ENCODE measurements at regions not wholly inside any gene's neighbourhood (a gene's known extent, or its start where the extent isn't known, plus 50 kb on each side); places are given as distances from the start of the nearest gene placed in this dataset.

DNA sequence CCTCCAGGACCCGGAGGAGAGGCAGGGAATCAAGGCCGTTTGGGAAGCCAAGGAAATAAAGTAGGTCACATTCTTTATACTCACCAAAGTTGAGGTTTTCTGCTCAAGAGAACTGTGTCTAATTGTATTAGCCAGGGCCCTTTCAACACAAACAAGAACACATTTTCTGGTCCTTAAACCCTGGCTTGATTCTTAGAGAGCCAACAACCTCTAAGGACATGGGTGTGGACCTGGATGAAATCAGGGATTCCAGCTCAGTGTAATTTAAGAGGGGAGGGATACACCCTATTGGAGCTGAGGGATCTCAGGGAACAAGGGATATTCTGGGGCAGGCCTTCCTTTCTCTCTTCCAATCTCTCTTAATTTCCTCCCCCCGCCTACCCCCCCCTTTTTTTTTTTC is 104.8 kb downstream of the COL6A6 start:
- in situ Hi-C loops (cut with MboI; ENCODE audit: low pct_unique_long_range_greater_than_20kb, low sequenced_read_pairs, unreplicated experiment), result no loop called here
- TF ChIP-seq, protein P1, sequence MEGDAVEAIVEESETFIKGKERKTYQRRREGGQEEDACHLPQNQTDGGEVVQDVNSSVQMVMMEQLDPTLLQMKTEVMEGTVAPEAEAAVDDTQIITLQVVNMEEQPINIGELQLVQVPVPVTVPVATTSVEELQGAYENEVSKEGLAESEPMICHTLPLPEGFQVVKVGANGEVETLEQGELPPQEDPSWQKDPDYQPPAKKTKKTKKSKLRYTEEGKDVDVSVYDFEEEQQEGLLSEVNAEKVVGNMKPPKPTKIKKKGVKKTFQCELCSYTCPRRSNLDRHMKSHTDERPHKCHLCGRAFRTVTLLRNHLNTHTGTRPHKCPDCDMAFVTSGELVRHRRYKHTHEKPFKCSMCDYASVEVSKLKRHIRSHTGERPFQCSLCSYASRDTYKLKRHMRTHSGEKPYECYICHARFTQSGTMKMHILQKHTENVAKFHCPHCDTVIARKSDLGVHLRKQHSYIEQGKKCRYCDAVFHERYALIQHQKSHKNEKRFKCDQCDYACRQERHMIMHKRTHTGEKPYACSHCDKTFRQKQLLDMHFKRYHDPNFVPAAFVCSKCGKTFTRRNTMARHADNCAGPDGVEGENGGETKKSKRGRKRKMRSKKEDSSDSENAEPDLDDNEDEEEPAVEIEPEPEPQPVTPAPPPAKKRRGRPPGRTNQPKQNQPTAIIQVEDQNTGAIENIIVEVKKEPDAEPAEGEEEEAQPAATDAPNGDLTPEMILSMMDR (IDR thresholded peaks at IDR 0.05; ENCODE audit: extremely low read depth, insufficient read depth, missing control alignments), result no peak
- no peak for DNase-seq (ENCODE audit: low spot score)

DNA sequence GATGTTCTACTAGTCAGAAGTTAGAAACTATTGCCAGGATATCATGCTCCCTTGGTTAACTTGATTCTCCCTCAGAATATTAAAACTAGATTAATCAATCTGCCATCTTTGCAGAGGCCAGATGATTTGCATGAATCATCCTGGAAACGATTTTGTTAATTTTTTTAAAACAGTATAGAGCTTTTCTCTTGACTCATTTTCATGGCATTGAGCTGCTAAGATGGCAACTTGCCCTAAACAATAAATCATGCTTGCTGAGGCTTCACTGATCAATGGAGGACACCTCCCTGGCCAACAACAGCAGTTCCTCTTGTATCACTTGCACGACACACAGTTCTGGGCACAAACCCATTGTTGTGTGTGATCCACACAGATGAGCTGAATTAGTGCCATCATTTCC is 109.1 kb downstream of the COL6A6 start:
- no peak for DNase-seq (ENCODE audit: low spot score)
- in situ Hi-C loops (cut with MboI; ENCODE audit: low pct_unique_long_range_greater_than_20kb, low sequenced_read_pairs, unreplicated experiment), result no loop called here
- TF ChIP-seq, protein P1 (IDR thresholded peaks at IDR 0.05; ENCODE audit: extremely low read depth, insufficient read depth, missing control alignments), result no peak

DNA sequence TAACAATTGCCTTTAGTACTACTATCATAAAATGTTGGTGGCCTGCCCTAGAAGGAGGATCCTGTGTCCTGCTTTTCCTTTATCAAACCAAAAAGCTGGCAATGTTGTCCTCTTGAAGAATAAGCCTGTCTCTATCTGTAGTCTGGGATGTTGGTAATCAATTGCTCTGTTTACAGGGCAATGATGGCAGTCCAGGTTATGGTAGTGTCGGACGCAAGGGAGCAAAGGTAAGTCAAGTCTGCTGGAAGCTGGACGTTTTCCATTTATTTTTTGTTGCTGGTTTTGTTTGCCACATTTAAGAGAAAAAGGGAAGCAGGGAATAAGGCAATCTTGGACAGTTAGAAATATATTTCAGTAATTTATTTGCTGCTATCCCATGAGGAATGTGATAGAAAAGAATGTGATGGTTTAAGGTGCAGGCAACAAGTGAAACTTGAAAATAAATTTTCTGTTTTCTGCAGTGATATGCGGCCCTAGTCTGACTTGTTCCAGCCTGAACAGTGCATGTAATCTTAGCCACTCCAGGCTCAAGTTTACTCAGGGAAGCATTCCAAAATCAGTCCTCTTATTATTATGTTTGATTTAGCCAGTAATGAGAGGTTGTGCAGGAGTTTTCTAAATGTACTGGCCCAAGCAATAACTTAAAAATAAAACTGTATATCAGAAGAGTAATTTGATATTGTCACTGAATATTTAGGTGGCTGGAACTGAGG is 110.3 kb downstream of the COL6A6 start:
- no peak for DNase-seq (ENCODE audit: low spot score)
- TF ChIP-seq, protein P1 (IDR thresholded peaks at IDR 0.05; ENCODE audit: extremely low read depth, insufficient read depth, missing control alignments), result no peak
- in situ Hi-C loops (cut with MboI; ENCODE audit: low pct_unique_long_range_greater_than_20kb, low sequenced_read_pairs, unreplicated experiment), result no loop called here

DNA sequence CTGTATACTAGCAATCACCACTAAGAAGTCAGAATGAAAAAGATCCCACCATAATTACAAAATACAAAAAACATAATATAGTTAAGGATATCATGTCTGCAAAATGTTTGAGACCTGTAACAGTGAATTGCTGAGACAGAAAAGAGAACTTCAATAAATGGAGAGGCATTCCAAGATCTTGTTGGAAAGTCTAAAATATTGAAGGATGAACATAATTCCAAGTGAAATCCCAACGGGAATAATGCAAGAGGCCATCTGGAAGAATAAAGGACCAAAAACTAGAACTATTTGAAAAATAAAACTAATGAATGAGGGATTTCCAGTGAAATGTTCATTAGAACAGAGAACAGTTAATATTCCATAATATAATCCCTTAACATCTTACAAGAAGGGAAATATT is 110.9 kb downstream of the COL6A6 start:
- DNase-seq (ENCODE audit: low spot score), result no peak
- TF ChIP-seq, protein P1 (IDR thresholded peaks at IDR 0.05; ENCODE audit: extremely low read depth, insufficient read depth, missing control alignments), result no peak
- in situ Hi-C loops (cut with MboI; ENCODE audit: low pct_unique_long_range_greater_than_20kb, low sequenced_read_pairs, unreplicated experiment), result no loop called here

All from GM13977 (cell line).